ENCODE measurements at regions not wholly inside any gene's neighbourhood (a gene's known extent, or its start where the extent isn't known, plus 50 kb on each side); places are given as distances from the start of the nearest gene placed in this dataset.
A peak's percentile ranks its signal among the peaks of the same experiment; 100 is the strongest.

- TF ChIP-seq EZH2 (IDR thresholded peaks at IDR 0.05; ENCODE audit: low read length, unreplicated experiment) (no peak), EZH2phosphoT487 (IDR thresholded peaks at IDR 0.05; ENCODE audit: borderline replicate concordance, low read length) (no peak), CTCF (conservative IDR thresholded peaks at IDR 0.05; ENCODE audit: low read depth, low read length) (no peak)
- Histone ChIP-seq H3F3A (ENCODE audit: low read length, unreplicated experiment) (peaks cover 4% of the 10 kb centered on the region), H3K27me3 (ENCODE audit: low read length) (no peaks in the 10 kb centered on the region), H3K9ac (ENCODE audit: low read length) (peak overlapping the region; percentile 81), H3K4me3 (ENCODE audit: low read length) (peak overlapping the region; percentile 50), H2AFZ (ENCODE audit: low read length) (peak overlapping the region; percentile 42), H3K36me3 (ENCODE audit: low read depth, low read length) (no peaks in the 10 kb centered on the region), H3K4me1 (ENCODE audit: insufficient read depth, low read length) (peaks cover 27% of the 10 kb centered on the region), H3K4me2 (ENCODE audit: low read length) (peak overlapping the region; percentile 82), H3K9me2 (replicated peaks; ENCODE audit: low read length) (no peaks in the 10 kb centered on the region), H4K20me1 (ENCODE audit: low read length) (no peaks in the 10 kb centered on the region), H3K27ac (ENCODE audit: low read length) (peak overlapping the region; percentile 97), H3K79me2 (ENCODE audit: low read length) (no peaks in the 10 kb centered on the region), H3K9me3 (ENCODE audit: low read length) (no peaks in the 10 kb centered on the region)
- intact Hi-C loops (cut with micrococcal nuclease): loop anchor here (1.0 kb wide), 3 partner anchors 63 to 82 kb away; no protein-coding TSS in a partner anchor
- CTCF ChIA-PET: interaction anchor here (0.6 kb wide), 1 partner anchor 96 kb away, joined by 3 read pairs; no protein-coding TSS in a partner anchor
- ATAC-seq (peak; percentile 99), DNase-seq (peak; percentile 99)
- BruUV-seq (replicated peaks): TSS peak; percentile 46
- POLR2A ChIA-PET (ENCODE audit: unreplicated experiment): interaction anchor here (0.5 kb wide), 1 partner anchor 251 kb away, joined by 4 read pairs; no protein-coding TSS in a partner anchor
Observed at GRCh38 chr2:173652767-173653431, 298.2 kb downstream of the CDCA7 start.

- intact Hi-C loops (cut with micrococcal nuclease): no loop called here
- peak; percentile 13 for DNase-seq
- Histone ChIP-seq H3K9ac (ENCODE audit: low read length) (peak overlapping the region; percentile 81), H3K27me3 (ENCODE audit: low read length) (no peaks in the 10 kb centered on the region), H3K4me2 (ENCODE audit: low read length) (peak overlapping the region; percentile 82), H3K4me3 (ENCODE audit: low read length) (peak overlapping the region; percentile 50), H4K20me1 (ENCODE audit: low read length) (no peaks in the 10 kb centered on the region), H3K27ac (ENCODE audit: low read length) (peak overlapping the region; percentile 97), H3K9me3 (ENCODE audit: low read length) (no peaks in the 10 kb centered on the region), H3K79me2 (ENCODE audit: low read length) (no peaks in the 10 kb centered on the region), H3K36me3 (ENCODE audit: low read depth, low read length) (no peaks in the 10 kb centered on the region), H3K9me2 (replicated peaks; ENCODE audit: low read length) (no peaks in the 10 kb centered on the region), H2AFZ (ENCODE audit: low read length) (peak overlapping the region; percentile 42; the same call in 1 of the 2 replicates), H3F3A (ENCODE audit: low read length, unreplicated experiment) (peaks cover 4% of the 10 kb centered on the region), H3K4me1 (ENCODE audit: insufficient read depth, low read length) (peaks cover 31% of the 10 kb centered on the region)
- no TSS peak for BruUV-seq (replicated peaks)
- TF ChIP-seq CTCF (conservative IDR thresholded peaks at IDR 0.05; ENCODE audit: low read depth, low read length) (no peak), EZH2 (IDR thresholded peaks at IDR 0.05; ENCODE audit: low read length, unreplicated experiment) (no peak), EZH2phosphoT487 (IDR thresholded peaks at IDR 0.05; ENCODE audit: borderline replicate concordance, low read length) (no peak)
- POLR2A ChIA-PET (ENCODE audit: unreplicated experiment): interaction anchor here (0.5 kb wide), 1 partner anchor 251 kb away, joined by 4 read pairs; no protein-coding TSS in a partner anchor
- no peak for ATAC-seq
- CTCF ChIA-PET: interaction anchor here (0.6 kb wide), 1 partner anchor 96 kb away, joined by 3 read pairs; no protein-coding TSS in a partner anchor
Observed at GRCh38 chr2:173653432-173653805, 298.7 kb downstream of the CDCA7 start.

Data from PC-3 (cell line).